GM12878 (cell line): ENCODE measurements at regions not wholly inside any gene's neighbourhood (a gene's known extent, or its start where the extent isn't known, plus 50 kb on each side); places are given as distances from the start of the nearest gene placed in this dataset.

Experiments
- ATAC-seq: fragments of 200-7000 bp; cut with Tn5 transposase; 3 replicates; pipeline ENCODE4 v1.9.1; 2020; ENCODE audit warnings: mild to moderate bottlenecking, moderate library complexity
- BruUV-seq: library from RNA; stranded (reverse); fragments of 400-500 nt; replicated peaks from 2 replicates; lab custom pipeline; 2021; lab: Mats Ljungman, UMichigan
- CTCF ChIA-PET: fragments of 300-600 bp; sonication (Branson Sonifier 250); formaldehyde crosslinking; extraction: SDS; loops from one replicate; lab custom pipeline; 2021; ENCODE audit warnings: inconsistent platforms; lab: Yijun Ruan, JAX
- POLR2A ChIA-PET: fragments of 350-600 bp; formaldehyde crosslinking; extraction: SDS; loops from one replicate; lab custom pipeline; 2021; ENCODE audit warnings: inconsistent platforms; lab: Charles Lee
- RAD21 ChIA-PET: fragments of 300-600 bp; sonication (Branson Sonifier 250); formaldehyde crosslinking; loops from one replicate; lab custom pipeline; 2023; ENCODE audit warnings: antibody characterized with exemption; ENCODE audit not compliant: unreplicated experiment; lab: Charles Lee
- SMC1A ChIA-PET: fragments of 300-600 bp; sonication (Branson Sonifier 250); formaldehyde crosslinking; loops from one replicate; lab custom pipeline; 2023; ENCODE audit not compliant: unreplicated experiment, uncharacterized antibody; lab: Charles Lee
- DNase-seq: peaks from one replicate; pipeline ENCODE4 v3.0.0-alpha.2; 2011; ENCODE audit warnings: low read depth, low spot score
- FAIRE-seq: peaks from 3 replicates; lab custom pipeline; 2011; peaks lifted over from hg19 to GRCh38; lab: Jason Lieb, UNC
- H2AFZ ChIP-seq: 2 replicates; pipeline ENCODE4 v1.6.0; 2011; ENCODE audit warnings: low read depth, low read length, control low read depth; ENCODE audit not compliant: control insufficient read depth
- H3K27ac ChIP-seq: 2 replicates; pipeline ENCODE4 v1.5.1; 2011; ENCODE audit warnings: control low read depth; ENCODE audit not compliant: control insufficient read depth, insufficient read depth
- H3K27me3 ChIP-seq, 2 experiments: replicated peaks in 1 of 2; 2 replicates each; pipeline versions ENCODE4 v1.6.0 to v1.6.1; 2011; ENCODE audit warnings: low read length in 1 of 2; ENCODE audit not compliant: control insufficient read depth in 2 of 2, insufficient read depth in 2 of 2
- H3K36me3 ChIP-seq, 2 experiments: 2 replicates each; pipeline ENCODE4 v1.5.1; 2011; ENCODE audit warnings: low read length in 1 of 2; ENCODE audit not compliant: control insufficient read depth in 2 of 2, insufficient read depth in 2 of 2
- H3K4me1 ChIP-seq: 2 replicates; pipeline ENCODE4 v1.6.1; 2011; ENCODE audit warnings: mild to moderate bottlenecking, low read length, moderate library complexity, mixed read lengths; ENCODE audit not compliant: control insufficient read depth, insufficient read depth
- H3K4me2 ChIP-seq: 2 replicates; pipeline ENCODE4 v1.6.0; 2011; ENCODE audit warnings: control low read depth; ENCODE audit not compliant: control insufficient read depth, insufficient read depth
- H3K4me3 ChIP-seq: fragments of 200-600 bp; sonication (generic); 2 replicates; pipeline ENCODE4 v1.5.1; 2016
- H3K79me2 ChIP-seq: 2 replicates; pipeline ENCODE4 v1.6.0; 2011; ENCODE audit warnings: low read length; ENCODE audit not compliant: control insufficient read depth, insufficient read depth
- H3K9ac ChIP-seq: 2 replicates; pipeline ENCODE4 v1.8.0; 2011; ENCODE audit warnings: low read length, control low read depth, mixed read lengths; ENCODE audit not compliant: control insufficient read depth, insufficient read depth
- H3K9me3 ChIP-seq: replicated peaks from 3 replicates; pipeline ENCODE4 v1.5.1; 2011; ENCODE audit warnings: mild to moderate bottlenecking, low read length; ENCODE audit not compliant: control insufficient read depth, insufficient read depth
- H4K20me1 ChIP-seq: 2 replicates; pipeline ENCODE4 v1.6.0; 2011; ENCODE audit not compliant: control insufficient read depth, insufficient read depth
- ATF7 ChIP-seq: fragments of 450-650 bp; IDR thresholded peaks from 2 replicates; pipeline ENCODE4 v1.6.1; 2016; ENCODE audit warnings: low read depth, mild to moderate bottlenecking
- BACH1 ChIP-seq: fragments of 450-650 bp; IDR thresholded peaks from 2 replicates; pipeline ENCODE4 v1.6.1; 2017; ENCODE audit warnings: mild to moderate bottlenecking, borderline replicate concordance
- ESRRA ChIP-seq: IDR thresholded peaks from 2 replicates; pipeline ENCODE4 v1.6.1; 2012; ENCODE audit warnings: mild to moderate bottlenecking, low read length, improper control_type of control experiment
- ETV6 ChIP-seq, 2 experiments: fragments of 450-650 bp in 1 of 2; IDR thresholded peaks in 1 of 2; conservative IDR thresholded peaks in 1 of 2; 2 replicates each; pipeline ENCODE4 v1.6.1; 2014; ENCODE audit warnings: antibody characterized with exemption in 1 of 2, borderline replicate concordance in 1 of 2, low read depth in 1 of 2, mild to moderate bottlenecking in 1 of 2, moderate library complexity in 1 of 2
- HDAC6 ChIP-seq: fragments of 200-600 bp; sonication (generic); IDR thresholded peaks from one replicate; pipeline ENCODE4 v1.8.0; 2017; ENCODE audit warnings: antibody characterized with exemption; ENCODE audit not compliant: unreplicated experiment
- IKZF1 ChIP-seq: fragments of 450-650 bp; conservative IDR thresholded peaks from 2 replicates; pipeline ENCODE4 v1.6.1; 2017; ENCODE audit warnings: antibody characterized with exemption, mild to moderate bottlenecking
- KDM1A ChIP-seq: fragments of 200-600 bp; sonication (generic); IDR thresholded peaks from 2 replicates; pipeline ENCODE4 v1.6.1; 2016; ENCODE audit warnings: borderline replicate concordance
- KLF5 ChIP-seq: fragments of 450-650 bp; IDR thresholded peaks from 2 replicates; pipeline ENCODE4 v1.6.1; 2014; ENCODE audit warnings: mild to moderate bottlenecking; ENCODE audit not compliant: partially characterized antibody
- NBN ChIP-seq: fragments of 450-650 bp; IDR thresholded peaks from 2 replicates; pipeline ENCODE4 v1.6.1; 2016
- NFXL1 ChIP-seq: fragments of 450-650 bp; IDR thresholded peaks from 2 replicates; pipeline ENCODE4 v1.6.1; 2017; ENCODE audit warnings: antibody characterized with exemption, mild to moderate bottlenecking, borderline replicate concordance
- PAX8 ChIP-seq: fragments of 450-650 bp; IDR thresholded peaks from 2 replicates; pipeline ENCODE4 v1.6.1; 2017; ENCODE audit warnings: mild to moderate bottlenecking, moderate library complexity
- PML ChIP-seq: IDR thresholded peaks from 2 replicates; pipeline ENCODE4 v1.6.1; 2012; ENCODE audit warnings: low read length, inconsistent platforms
- RBBP5 ChIP-seq: fragments of 200-600 bp; sonication (generic); conservative IDR thresholded peaks from 2 replicates; pipeline ENCODE4 v1.6.1; 2016
- RFX5 ChIP-seq: IDR thresholded peaks from 2 replicates; pipeline ENCODE4 v1.6.1; 2011; ENCODE audit warnings: low read depth, low read length, improper control_type of control experiment
- TARDBP ChIP-seq: IDR thresholded peaks from 2 replicates; pipeline ENCODE4 v1.6.1; 2016; ENCODE audit warnings: borderline replicate concordance
- ZNF207 ChIP-seq: fragments of 450-650 bp; IDR thresholded peaks from 2 replicates; pipeline ENCODE4 v1.6.1; 2014; ENCODE audit warnings: antibody characterized with exemption, mild to moderate bottlenecking, borderline replicate concordance
- ZNF217 ChIP-seq: fragments of 450-650 bp; IDR thresholded peaks from 2 replicates; pipeline ENCODE4 v1.6.1; 2017; ENCODE audit warnings: antibody characterized with exemption, mild to moderate bottlenecking
- ZNF274 ChIP-seq: IDR thresholded peaks from one replicate; pipeline ENCODE4 v1.8.0; 2011; ENCODE audit not compliant: insufficient read length, insufficient read depth
- WGBS: methylation state at CpG from one replicate; pipeline ENCODE4 v1.1.6; 2016; ENCODE audit warnings: low lambda C conversion rate; ENCODE audit not compliant: insufficient replicate concordance, insufficient coverage; ENCODE audit errors: missing lambda C conversion rate; 5-methylcytosine and 5-hydroxymethylcytosine counted together
- in situ Hi-C: fragments of 300-500 bp; cut with MboI; formaldehyde crosslinking; loops from 9 replicates; pipeline ENCODE4 v1.14.3; 2018; ENCODE audit warnings: mixed read lengths
- intact Hi-C: fragments of 100-400 bp; cut with micrococcal nuclease; formaldehyde crosslinking; loops from one replicate; pipeline ENCODE4 v1.14.2; 2022; ENCODE audit not compliant: unreplicated experiment

GRCh38 chr9:129344641-129345495 lies 166.8 kb upstream of the IER5L start:
- Histone ChIP-seq H3K36me3 (no peaks in the 10 kb centered on the region), H3K27ac (no peak overlapping the region), H3K4me1 (no peaks in the 10 kb centered on the region), H3K9ac (no peak overlapping the region), H3K4me3 (no peak overlapping the region), H3K79me2 (no peaks in the 10 kb centered on the region), H2AFZ (no peak overlapping the region), H3K9me3 (no peaks in the 10 kb centered on the region), H3K27me3 (no peaks in the 10 kb centered on the region), H3K4me2 (no peak overlapping the region), H4K20me1 (no peaks in the 10 kb centered on the region)
- TF ChIP-seq KDM1A = no peak
- no peak for TF ChIP-seq BACH1
- FAIRE-seq = no peak
- POLR2A ChIA-PET = no interaction called here
- in situ Hi-C loops = no loop called here
- SMC1A ChIA-PET = interaction anchor here (0.6 to 1.2 kb wide), 2 partner anchors 173 to 892 kb away, joined by 3 to 4 read pairs; no protein-coding TSS in a partner anchor
- BruUV-seq = no TSS peak
- RAD21 ChIA-PET = no interaction called here
- intact Hi-C loops = no loop called here
- CTCF ChIA-PET = no interaction called here
- DNase-seq = no peak
- no peak for ATAC-seq
- 57% methylated on average over 11 of the region's 11 CpGs for WGBS

- Histone ChIP-seq H3K27me3 (no peaks in the 10 kb centered on the region), H4K20me1 (no peaks in the 10 kb centered on the region), H3K36me3 (no peaks in the 10 kb centered on the region), H2AFZ (no peak overlapping the region), H3K27ac (no peak overlapping the region), H3K79me2 (no peaks in the 10 kb centered on the region), H3K4me1 (no peaks in the 10 kb centered on the region), H3K4me3 (no peak overlapping the region), H3K9ac (no peak overlapping the region), H3K9me3 (no peaks in the 10 kb centered on the region), H3K4me2 (no peak overlapping the region)
- DNase-seq = no peak
- ChIA-PET SMC1A (no interaction called here), CTCF (no interaction called here), POLR2A (no interaction called here), RAD21 (no interaction called here)
- FAIRE-seq = no peak
- intact Hi-C loops (no loop called here), in situ Hi-C loops (no loop called here)
- no peak for ATAC-seq
- WGBS = 55% methylated on average over 24 of the region's 28 CpGs
- BruUV-seq = no TSS peak
- TF ChIP-seq ZNF217 (no peak), KLF5 (no peak), NFXL1 (no peak), ZNF207 (no peak), RBBP5 (no peak), PAX8 (no peak), ESRRA (no peak), ATF7 (no peak), ZNF274 (no peak), PML (no peak), ETV6 (conservative IDR thresholded peaks at IDR 0.05 in 1 of 2, IDR thresholded peaks at IDR 0.05 in 1 of 2; ENCODE audit: borderline replicate concordance in 1 of 2, low read depth in 1 of 2) (no peak), NBN (no peak), TARDBP (no peak), RFX5 (no peak), HDAC6 (no peak), IKZF1 (no peak)
Observed at GRCh38 chr9:129343424-129344375, 165.6 kb upstream of the IER5L start.
